ENCODE measurements at regions not wholly inside any gene's neighbourhood (a gene's known extent, or its start where the extent isn't known, plus 50 kb on each side); places are given as distances from the start of the nearest gene placed in this dataset.
"Not testable (repeated sequence)": the region's sequence is repeated elsewhere in the genome, so short reads cannot be mapped to it uniquely, and the experiment has no call there.

DNA sequence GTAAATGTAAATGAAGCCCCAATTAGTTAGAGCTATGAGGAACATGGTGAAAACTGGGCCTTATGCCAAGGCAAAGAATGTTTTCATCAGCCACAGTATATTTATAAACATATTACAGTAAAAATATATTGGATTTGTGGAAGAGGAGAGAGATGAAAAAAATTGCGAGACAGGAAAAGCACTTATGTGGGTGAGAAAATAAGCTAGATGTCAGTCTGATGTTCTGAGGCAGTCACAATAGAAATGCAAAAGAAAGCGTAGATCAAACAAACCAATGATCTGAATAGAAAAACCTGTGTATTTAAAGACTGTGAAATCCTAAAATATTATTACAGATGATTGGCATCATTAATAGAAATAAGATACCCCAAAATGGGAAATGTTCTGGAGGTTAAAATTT lies 1332.5 kb downstream of the SLITRK5 start:
- no peaks in the 10 kb centered on the region for H3K4me1 Mint-ChIP-seq
- no peaks in the 10 kb centered on the region for H3K36me3 Mint-ChIP-seq
- H3K27ac Mint-ChIP-seq: no peak overlapping the region
- no peaks in the 10 kb centered on the region for H3K9me3 Mint-ChIP-seq
- no peaks in the 10 kb centered on the region for H3K27me3 Mint-ChIP-seq
- no peak for DNase-seq
- H3K4me3 Mint-ChIP-seq: no peak overlapping the region

DNA sequence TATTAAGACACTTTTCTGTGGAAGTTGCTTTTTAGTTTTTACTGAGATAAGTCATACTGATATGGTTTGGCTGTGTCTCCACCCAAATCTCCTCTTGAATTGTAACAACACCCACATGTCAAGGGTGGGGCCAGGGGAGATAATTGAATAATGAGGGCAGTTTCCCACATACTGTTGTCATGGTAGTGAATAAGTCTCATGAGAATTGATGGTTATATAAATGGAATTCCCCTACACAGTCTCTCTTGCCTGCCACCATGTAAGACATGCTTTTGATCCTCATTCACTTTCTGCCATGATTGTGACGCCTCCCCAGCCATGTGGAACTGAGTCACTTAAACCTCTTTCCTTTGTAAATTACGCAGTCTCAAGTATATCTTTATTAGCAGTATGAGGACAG lies 1340.4 kb downstream of the SLITRK5 start:
- H3K4me3 Mint-ChIP-seq: no peak overlapping the region
- H3K27me3 Mint-ChIP-seq: no peaks in the 10 kb centered on the region
- H3K4me1 Mint-ChIP-seq: no peaks in the 10 kb centered on the region
- no peak overlapping the region for H3K27ac Mint-ChIP-seq
- no peak for DNase-seq
- no peaks in the 10 kb centered on the region for H3K36me3 Mint-ChIP-seq
- no peaks in the 10 kb centered on the region for H3K9me3 Mint-ChIP-seq

- H3K36me3 Mint-ChIP-seq: no peaks in the 10 kb centered on the region
- no peak overlapping the region for H3K4me3 Mint-ChIP-seq
- H3K4me1 Mint-ChIP-seq: peaks cover 15% of the 10 kb centered on the region
- no peak for DNase-seq
- peaks cover 23% of the 10 kb centered on the region for H3K9me3 Mint-ChIP-seq
- peaks cover 5% of the 10 kb centered on the region for H3K27me3 Mint-ChIP-seq
- no peak overlapping the region for H3K27ac Mint-ChIP-seq
Observed at GRCh38 chr13:89027694-89028306, 1356.6 kb downstream of the SLITRK5 start.

GRCh38 chr13:89029062-89029461 lies 1357.9 kb downstream of the SLITRK5 start:
- Mint-ChIP-seq H3K27me3 (peaks cover 5% of the 10 kb centered on the region), H3K36me3 (no peaks in the 10 kb centered on the region), H3K4me1 (peaks cover 15% of the 10 kb centered on the region), H3K4me3 (no peak overlapping the region), H3K9me3 (peaks cover 24% of the 10 kb centered on the region), H3K27ac (peak overlapping the region; percentile 20)
- peak; percentile 1 for DNase-seq

DNA sequence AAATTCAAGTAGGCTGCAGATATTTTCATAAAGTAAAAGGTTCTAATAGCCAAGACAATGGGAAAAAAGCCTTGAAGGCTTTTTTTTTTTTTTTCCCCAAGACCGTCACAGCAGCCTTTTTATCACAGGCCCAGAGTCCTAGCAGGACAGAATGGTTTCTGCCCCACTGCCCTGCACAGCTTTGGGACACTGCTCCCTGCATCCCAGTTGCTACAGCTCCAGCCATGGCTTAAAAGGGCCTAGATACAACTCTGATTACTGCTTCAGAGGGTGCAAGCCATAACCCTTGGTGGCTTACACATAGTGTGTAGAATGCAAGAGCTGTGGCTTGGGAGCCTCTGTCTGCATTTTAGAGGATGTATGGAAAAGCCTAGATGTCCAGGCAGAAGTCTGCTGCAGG lies 1362.8 kb downstream of the SLITRK5 start:
- H3K9me3 Mint-ChIP-seq: peaks cover 13% of the 10 kb centered on the region
- no peak overlapping the region for H3K27ac Mint-ChIP-seq
- no peak overlapping the region for H3K4me3 Mint-ChIP-seq
- H3K36me3 Mint-ChIP-seq: no peaks in the 10 kb centered on the region
- DNase-seq: no peak
- no peaks in the 10 kb centered on the region for H3K27me3 Mint-ChIP-seq
- H3K4me1 Mint-ChIP-seq: peaks cover 7% of the 10 kb centered on the region

GRCh38 chr13:89052699-89053098 lies 1381.5 kb downstream of the SLITRK5 start:
- no peaks in the 10 kb centered on the region for H3K4me1 Mint-ChIP-seq
- no peaks in the 10 kb centered on the region for H3K27me3 Mint-ChIP-seq
- H3K9me3 Mint-ChIP-seq: peaks cover 2% of the 10 kb centered on the region
- H3K36me3 Mint-ChIP-seq: no peaks in the 10 kb centered on the region
- H3K27ac Mint-ChIP-seq: no peak overlapping the region
- H3K4me3 Mint-ChIP-seq: no peak overlapping the region
- DNase-seq: no peak

DNA sequence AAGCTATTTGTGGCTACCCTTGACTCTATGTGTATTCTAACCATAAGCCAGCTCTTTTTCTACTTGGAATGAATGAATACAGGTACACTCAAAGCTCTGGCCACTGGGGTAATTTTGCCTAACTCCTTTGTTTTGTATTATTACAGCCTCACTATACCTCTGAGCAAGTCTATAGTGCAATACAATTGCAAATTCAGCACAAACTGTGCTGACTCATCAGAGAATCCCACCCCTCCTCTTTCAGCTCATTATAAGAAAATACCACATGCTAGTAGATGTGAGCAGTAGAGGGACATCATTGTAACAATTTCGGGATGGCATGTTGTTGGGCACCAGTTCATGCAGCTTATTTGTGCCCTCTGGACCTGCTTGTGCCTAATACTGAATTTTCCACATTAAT lies 1382.2 kb downstream of the SLITRK5 start:
- DNase-seq: no peak
- H3K36me3 Mint-ChIP-seq: no peaks in the 10 kb centered on the region
- no peaks in the 10 kb centered on the region for H3K4me1 Mint-ChIP-seq
- H3K27me3 Mint-ChIP-seq: no peaks in the 10 kb centered on the region
- no peak overlapping the region for H3K27ac Mint-ChIP-seq
- H3K9me3 Mint-ChIP-seq: peaks cover 2% of the 10 kb centered on the region
- no peak overlapping the region for H3K4me3 Mint-ChIP-seq

DNA sequence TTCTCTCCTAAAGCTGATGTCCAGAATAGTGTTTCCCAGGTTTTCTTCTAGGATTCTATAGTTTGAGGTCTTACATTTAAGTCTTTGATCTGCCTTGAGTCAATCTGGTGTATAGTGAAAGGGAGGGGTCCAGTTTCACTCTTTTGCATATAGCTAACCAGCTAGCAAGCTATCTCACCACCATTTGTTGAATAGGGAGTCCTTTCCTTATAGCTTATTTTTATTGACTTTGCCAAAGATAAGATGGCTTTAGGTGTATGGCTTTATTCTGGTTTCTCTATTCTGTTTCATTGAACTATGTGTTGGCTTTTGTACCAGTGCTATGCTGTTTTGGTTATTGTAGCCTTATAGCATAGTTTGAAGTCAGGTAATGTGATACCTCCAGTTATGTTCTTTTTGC lies 1386.1 kb downstream of the SLITRK5 start:
- Mint-ChIP-seq H3K27ac (no peak overlapping the region), H3K36me3 (no peaks in the 10 kb centered on the region), H3K9me3 (peaks cover 2% of the 10 kb centered on the region), H3K4me1 (no peaks in the 10 kb centered on the region), H3K4me3 (no peak overlapping the region), H3K27me3 (no peaks in the 10 kb centered on the region)
- DNase-seq: no peak

DNA sequence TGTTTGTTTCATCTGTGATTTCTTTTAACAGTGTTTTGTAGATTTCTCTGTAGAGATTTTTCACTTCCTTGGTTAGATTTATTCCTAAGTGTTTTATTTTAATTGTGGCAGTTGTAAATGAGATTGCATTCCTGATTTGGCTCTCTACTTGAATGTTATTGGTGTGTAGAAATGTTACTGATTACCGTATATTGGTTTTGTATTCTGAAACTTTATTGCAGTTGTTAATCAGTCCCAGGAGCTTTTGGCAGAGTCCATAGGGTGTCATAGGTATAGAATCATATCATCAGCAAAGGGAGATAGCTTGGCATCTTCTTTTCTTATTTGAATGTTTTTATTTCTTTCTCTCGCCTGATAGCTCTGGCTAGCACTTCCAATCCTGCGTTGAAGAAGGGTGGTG lies 1386.7 kb downstream of the SLITRK5 start:
- peaks cover 2% of the 10 kb centered on the region for H3K9me3 Mint-ChIP-seq

GRCh38 chr13:89061821-89062220 lies 1390.7 kb downstream of the SLITRK5 start:
- Mint-ChIP-seq H3K36me3 (no peaks in the 10 kb centered on the region), H3K9me3 (no peaks in the 10 kb centered on the region), H3K27me3 (no peaks in the 10 kb centered on the region), H3K4me1 (no peaks in the 10 kb centered on the region), H3K27ac (no peak overlapping the region), H3K4me3 (no peak overlapping the region)
- DNase-seq: no peak

More for the DNA sequence above, 1386.7 kb downstream of the SLITRK5 start:
- Mint-ChIP-seq H3K4me3 (no peak overlapping the region), H3K27ac (no peak overlapping the region), H3K36me3 (no peaks in the 10 kb centered on the region), H3K4me1 (no peaks in the 10 kb centered on the region), H3K27me3 (no peaks in the 10 kb centered on the region)
- DNase-seq: no peak

- H3K4me3 Mint-ChIP-seq: no peak overlapping the region
- no peak overlapping the region for H3K27ac Mint-ChIP-seq
- no peaks in the 10 kb centered on the region for H3K9me3 Mint-ChIP-seq
- H3K4me1 Mint-ChIP-seq: no peaks in the 10 kb centered on the region
- H3K27me3 Mint-ChIP-seq: no peaks in the 10 kb centered on the region
- DNase-seq: no peak
- H3K36me3 Mint-ChIP-seq: no peaks in the 10 kb centered on the region
Observed at GRCh38 chr13:89066868-89067466, 1395.8 kb downstream of the SLITRK5 start.

- H3K4me1 Mint-ChIP-seq: no peaks in the 10 kb centered on the region
- no peaks in the 10 kb centered on the region for H3K9me3 Mint-ChIP-seq
- H3K27me3 Mint-ChIP-seq: no peaks in the 10 kb centered on the region
- no peak overlapping the region for H3K27ac Mint-ChIP-seq
- no peaks in the 10 kb centered on the region for H3K36me3 Mint-ChIP-seq
- no peak for DNase-seq
- no peak overlapping the region for H3K4me3 Mint-ChIP-seq
Observed at GRCh38 chr13:89072979-89073378, 1401.8 kb downstream of the SLITRK5 start.

- Mint-ChIP-seq H3K4me1 (no peaks in the 10 kb centered on the region), H3K4me3 (no peak overlapping the region), H3K36me3 (no peaks in the 10 kb centered on the region), H3K9me3 (no peaks in the 10 kb centered on the region), H3K27ac (no peak overlapping the region), H3K27me3 (no peaks in the 10 kb centered on the region)
- no peak for DNase-seq
Observed at GRCh38 chr13:89076622-89077021, 1405.5 kb downstream of the SLITRK5 start.

GRCh38 chr13:89082623-89083022 lies 1411.5 kb downstream of the SLITRK5 start:
- Mint-ChIP-seq H3K4me1 (no peaks in the 10 kb centered on the region), H3K36me3 (no peaks in the 10 kb centered on the region), H3K9me3 (no peaks in the 10 kb centered on the region), H3K4me3 (no peak overlapping the region), H3K27me3 (no peaks in the 10 kb centered on the region), H3K27ac (no peak overlapping the region)
- no peak for DNase-seq

GRCh38 chr13:89088107-89088506 lies 1416.9 kb downstream of the SLITRK5 start:
- H3K4me3 Mint-ChIP-seq, H3K4me1 Mint-ChIP-seq, H3K9me3 Mint-ChIP-seq, H3K27me3 Mint-ChIP-seq, DNase-seq, H3K27ac Mint-ChIP-seq, H3K36me3 Mint-ChIP-seq: not testable (repeated sequence)

GRCh38 chr13:89097994-89098393 lies 1426.8 kb downstream of the SLITRK5 start:
- Mint-ChIP-seq H3K36me3 (no peaks in the 10 kb centered on the region), H3K9me3 (peaks cover 2% of the 10 kb centered on the region), H3K27me3 (no peaks in the 10 kb centered on the region), H3K27ac (no peak overlapping the region), H3K4me1 (no peaks in the 10 kb centered on the region), H3K4me3 (no peak overlapping the region)
- no peak for DNase-seq

Data from activated naive CD8-positive, alpha-beta T cell treated with anti-CD3 and anti-CD28 coated beads for 36 hours (primary cell).